OCI-LY1 (cell line): ENCODE measurements at regions not wholly inside any gene's neighbourhood (a gene's known extent, or its start where the extent isn't known, plus 50 kb on each side); places are given as distances from the start of the nearest gene placed in this dataset.

Source experiments
- H2AFZ ChIP-seq: fragments of 200-600 bp; sonication (generic), shearing (Covaris generic); 2 replicates; pipeline ENCODE4 v1.6.0; 2014; ENCODE audit warnings: antibody characterized with exemption, mild to moderate bottlenecking, low read length
- H3F3A ChIP-seq: fragments of 200-600 bp; sonication (generic), shearing (Covaris generic); 2 replicates; pipeline ENCODE4 v1.6.0; 2014; ENCODE audit warnings: mild to moderate bottlenecking, antibody characterized with exemption, low read length, moderate library complexity; ENCODE audit not compliant: insufficient read depth
- H3K27ac ChIP-seq: fragments of 200-600 bp; sonication (generic); 2 replicates; pipeline ENCODE4 v1.5.1; 2014; ENCODE audit warnings: low read length, mixed run types, mild to moderate bottlenecking, low read depth; ENCODE audit not compliant: poor library complexity, severe bottlenecking
- H3K27me3 ChIP-seq: fragments of 200-600 bp; sonication (generic); 2 replicates; pipeline ENCODE4 v1.6.0; 2014; ENCODE audit warnings: antibody characterized with exemption, mild to moderate bottlenecking, low read length, moderate library complexity; ENCODE audit not compliant: insufficient read depth
- H3K36me3 ChIP-seq: fragments of 200-600 bp; sonication (generic); 2 replicates; pipeline ENCODE4 v1.6.1; 2014; ENCODE audit warnings: mild to moderate bottlenecking, antibody characterized with exemption, low read length, moderate library complexity, mixed read lengths; ENCODE audit not compliant: insufficient read depth
- H3K4me1 ChIP-seq: fragments of 200-600 bp; sonication (generic); 2 replicates; pipeline ENCODE4 v1.5.1; 2014; ENCODE audit warnings: mild to moderate bottlenecking, low read length, moderate library complexity; ENCODE audit not compliant: insufficient read depth, severe bottlenecking
- H3K4me2 ChIP-seq: fragments of 200-600 bp; sonication (generic), shearing (Covaris generic); 2 replicates; pipeline ENCODE4 v1.6.1; 2014; ENCODE audit warnings: low read length
- H3K4me3 ChIP-seq: fragments of 200-600 bp; sonication (generic); 2 replicates; pipeline ENCODE4 v1.5.1; 2014; ENCODE audit warnings: low read length, low read depth, mild to moderate bottlenecking, mixed read lengths; ENCODE audit not compliant: poor library complexity, severe bottlenecking
- H3K79me2 ChIP-seq: fragments of 200-600 bp; shearing (Covaris generic); 2 replicates; pipeline ENCODE4 v1.6.1; 2016; ENCODE audit warnings: mixed run types, low read length, mixed read lengths; ENCODE audit not compliant: insufficient read depth
- H3K9ac ChIP-seq: fragments of 200-600 bp; sonication (generic), shearing (Covaris generic); 2 replicates; pipeline ENCODE4 v1.6.1; 2014; ENCODE audit warnings: mild to moderate bottlenecking, low read length, mixed read lengths
- H3K9me2 ChIP-seq: fragments of 200-600 bp; sonication (generic), shearing (Covaris generic); 2 replicates; pipeline ENCODE4 v1.6.1; 2014; ENCODE audit warnings: low read depth, mild to moderate bottlenecking, low read length, mixed read lengths
- H3K9me3 ChIP-seq: fragments of 200-600 bp; shearing (Covaris generic); 2 replicates; pipeline ENCODE4 v1.6.1; 2014; ENCODE audit warnings: low read length, mixed read lengths
- H4K20me1 ChIP-seq: fragments of 200-600 bp; sonication (generic), shearing (Covaris generic); 2 replicates; pipeline ENCODE4 v1.6.0; 2016; ENCODE audit warnings: mild to moderate bottlenecking, low read length; ENCODE audit not compliant: insufficient read depth
- EZH2 ChIP-seq: fragments of 200-600 bp; sonication (generic), shearing (Covaris generic); IDR thresholded peaks from 2 replicates; pipeline ENCODE4 v1.8.0; 2017; ENCODE audit warnings: borderline replicate concordance, mixed run types, mild to moderate bottlenecking, antibody characterized with exemption, low read length, moderate library complexity, mixed read lengths
- TF ChIP-seq, protein P1 (sequence below): fragments of 200-600 bp; sonication (generic), shearing (Covaris generic); IDR thresholded peaks from 2 replicates; pipeline ENCODE4 v1.5.1; 2017; ENCODE audit warnings: mild to moderate bottlenecking, antibody characterized with exemption, low read length, moderate library complexity, mixed read lengths

DNA sequence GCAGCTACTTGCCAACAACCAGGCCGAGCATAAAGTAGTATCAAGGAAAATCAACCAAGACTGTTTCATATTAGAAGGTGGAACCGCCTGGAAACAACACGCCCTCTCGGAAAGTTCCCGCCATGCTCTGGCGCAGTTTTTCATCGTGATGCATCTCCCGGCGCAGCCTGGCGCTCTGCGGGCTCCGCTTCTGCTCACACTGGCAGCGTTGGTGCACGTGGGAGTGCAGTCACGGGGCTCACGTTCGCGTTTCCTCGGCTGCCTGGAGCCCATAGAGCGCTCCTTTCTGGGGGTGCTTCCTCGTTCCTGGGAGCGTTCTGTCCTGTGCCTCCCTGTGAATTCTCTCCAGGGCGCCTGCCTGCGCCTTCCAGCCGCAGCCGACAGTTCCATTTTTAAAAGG, 227.3 kb downstream of the TBXT start:
- H4K20me1 ChIP-seq, result no peaks in the 10 kb centered on the region
- H2AFZ ChIP-seq, result no peak overlapping the region
- TF ChIP-seq, protein P1, sequence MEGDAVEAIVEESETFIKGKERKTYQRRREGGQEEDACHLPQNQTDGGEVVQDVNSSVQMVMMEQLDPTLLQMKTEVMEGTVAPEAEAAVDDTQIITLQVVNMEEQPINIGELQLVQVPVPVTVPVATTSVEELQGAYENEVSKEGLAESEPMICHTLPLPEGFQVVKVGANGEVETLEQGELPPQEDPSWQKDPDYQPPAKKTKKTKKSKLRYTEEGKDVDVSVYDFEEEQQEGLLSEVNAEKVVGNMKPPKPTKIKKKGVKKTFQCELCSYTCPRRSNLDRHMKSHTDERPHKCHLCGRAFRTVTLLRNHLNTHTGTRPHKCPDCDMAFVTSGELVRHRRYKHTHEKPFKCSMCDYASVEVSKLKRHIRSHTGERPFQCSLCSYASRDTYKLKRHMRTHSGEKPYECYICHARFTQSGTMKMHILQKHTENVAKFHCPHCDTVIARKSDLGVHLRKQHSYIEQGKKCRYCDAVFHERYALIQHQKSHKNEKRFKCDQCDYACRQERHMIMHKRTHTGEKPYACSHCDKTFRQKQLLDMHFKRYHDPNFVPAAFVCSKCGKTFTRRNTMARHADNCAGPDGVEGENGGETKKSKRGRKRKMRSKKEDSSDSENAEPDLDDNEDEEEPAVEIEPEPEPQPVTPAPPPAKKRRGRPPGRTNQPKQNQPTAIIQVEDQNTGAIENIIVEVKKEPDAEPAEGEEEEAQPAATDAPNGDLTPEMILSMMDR, result no peak
- no peak for TF ChIP-seq EZH2
- H3F3A ChIP-seq, result no peaks in the 10 kb centered on the region
- no peaks in the 10 kb centered on the region for H3K9me3 ChIP-seq
- no peak overlapping the region for H3K4me3 ChIP-seq
- H3K4me1 ChIP-seq, result no peaks in the 10 kb centered on the region
- no peak overlapping the region for H3K9ac ChIP-seq
- H3K27me3 ChIP-seq, result no peaks in the 10 kb centered on the region; the same call in 1 of the 2 replicates
- no peaks in the 10 kb centered on the region for H3K36me3 ChIP-seq
- no peak overlapping the region for H3K4me2 ChIP-seq
- no peaks in the 10 kb centered on the region for H3K9me2 ChIP-seq
- H3K79me2 ChIP-seq, result no peaks in the 10 kb centered on the region
- no peak overlapping the region for H3K27ac ChIP-seq

DNA sequence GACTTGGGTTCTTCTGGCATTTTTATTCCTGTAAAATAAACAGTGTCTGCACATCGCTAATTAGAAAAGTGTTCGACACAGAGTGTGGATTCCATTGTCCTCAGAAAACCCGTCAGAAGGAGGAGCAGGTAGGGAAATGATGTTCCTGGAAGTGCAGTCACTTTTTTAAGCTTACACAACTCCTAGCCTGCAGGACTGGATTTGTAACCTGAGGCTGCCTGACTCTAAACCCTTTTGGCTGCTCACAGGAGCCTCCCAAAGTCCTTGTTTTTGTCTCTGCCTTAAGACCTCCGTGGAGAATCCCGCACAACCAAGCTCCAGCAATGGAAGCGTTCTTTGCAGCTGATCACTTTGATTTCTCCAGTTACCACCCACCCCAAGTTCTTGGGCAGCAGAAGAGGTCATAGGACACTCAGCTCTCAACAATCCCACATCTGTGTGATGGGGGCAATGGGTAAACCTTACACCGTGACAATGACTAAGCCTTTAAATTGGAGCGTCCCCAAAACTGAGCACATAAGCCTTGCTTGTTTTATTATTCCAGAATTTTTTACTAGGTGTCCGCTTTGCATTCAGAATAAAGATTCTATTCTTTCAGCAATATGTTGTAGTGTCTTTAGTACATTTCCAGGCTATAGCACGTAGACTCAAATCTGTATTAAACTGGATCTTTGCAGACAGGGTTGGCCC, 227.9 kb downstream of the TBXT start:
- Histone ChIP-seq H3F3A (no peaks in the 10 kb centered on the region), H2AFZ (no peak overlapping the region), H3K9me2 (no peaks in the 10 kb centered on the region), H4K20me1 (no peaks in the 10 kb centered on the region), H3K27me3 (no peaks in the 10 kb centered on the region; the same call in 1 of the 2 replicates), H3K9ac (no peak overlapping the region), H3K4me2 (no peak overlapping the region), H3K4me1 (no peaks in the 10 kb centered on the region), H3K9me3 (no peaks in the 10 kb centered on the region), H3K4me3 (no peak overlapping the region), H3K27ac (no peak overlapping the region), H3K79me2 (no peaks in the 10 kb centered on the region), H3K36me3 (no peaks in the 10 kb centered on the region)
- no peak for TF ChIP-seq EZH2
- TF ChIP-seq, protein P1, result no peak

DNA sequence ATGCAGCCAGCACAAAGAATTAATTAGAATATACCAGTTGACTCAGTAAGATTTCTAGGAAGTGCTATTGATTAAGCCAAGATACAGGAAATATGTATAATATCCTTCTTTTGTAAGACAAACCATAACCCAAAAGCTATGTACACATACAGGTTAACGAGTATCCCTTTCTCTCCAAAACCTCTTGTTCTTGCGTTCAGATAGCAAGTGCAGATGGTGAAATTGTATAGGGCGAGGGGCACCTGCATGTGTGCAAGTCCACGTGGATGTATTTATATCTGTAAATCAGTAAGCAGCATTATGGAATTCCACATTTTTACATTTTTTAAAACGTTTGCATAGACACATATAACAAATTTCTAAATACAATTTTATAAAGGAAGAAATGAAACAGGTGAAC, 228.6 kb downstream of the TBXT start:
- Histone ChIP-seq H3K4me3 (no peak overlapping the region), H3K27ac (no peak overlapping the region), H3K9ac (no peak overlapping the region), H3K4me1 (no peaks in the 10 kb centered on the region), H2AFZ (no peak overlapping the region), H3F3A (no peaks in the 10 kb centered on the region), H3K27me3 (no peaks in the 10 kb centered on the region; the same call in 1 of the 2 replicates), H4K20me1 (no peaks in the 10 kb centered on the region), H3K36me3 (no peaks in the 10 kb centered on the region), H3K9me3 (no peaks in the 10 kb centered on the region), H3K4me2 (no peak overlapping the region), H3K9me2 (no peaks in the 10 kb centered on the region), H3K79me2 (no peaks in the 10 kb centered on the region)
- TF ChIP-seq, protein P1, result no peak
